Tibial artery (tissue), 4 donors: ENCODE measurements at regions not wholly inside any gene's neighbourhood (a gene's known extent, or its start where the extent isn't known, plus 50 kb on each side); places are given as distances from the start of the nearest gene placed in this dataset.

Experiments used
- DNase-seq, 2 donors: peaks; one replicate each; pipeline ENCODE4 v3.0.0-alpha.2; 2019
- H3K27ac ChIP-seq, 2 donors: fragments of 200-600 bp; sonication (generic) in 1 of 2; 1 replicate in 1 of 2; 2 replicates in 1 of 2; pipeline ENCODE4 v1.5.1; 2018 to 2019; ENCODE audit warnings: mild to moderate bottlenecking in 1 of 2
- H3K27me3 ChIP-seq, 2 donors: fragments of 200-600 bp; sonication (generic) in 1 of 2; one replicate each; pipeline versions ENCODE4 v1.5.1 to v1.6.0; 2016 to 2019
- H3K36me3 ChIP-seq, 3 donors: fragments of 200-600 bp; sonication (generic) in 2 of 3; one replicate each; pipeline ENCODE4 v1.5.1; 2016 to 2019; ENCODE audit warnings: mild to moderate bottlenecking in 2 of 3
- H3K4me1 ChIP-seq, 4 donors: fragments of 200-600 bp; sonication (generic) in 2 of 4; 1 replicate in 3 of 4; 2 replicates in 1 of 4; pipeline ENCODE4 v1.5.1; 2016 to 2019
- H3K4me3 ChIP-seq, 2 donors: fragments of 200-600 bp; sonication (generic) in 1 of 2; 1 replicate in 1 of 2; 2 replicates in 1 of 2; pipeline ENCODE4 v1.5.1; 2018 to 2019; ENCODE audit warnings: mild to moderate bottlenecking in 2 of 2
- H3K9me3 ChIP-seq, 3 donors: fragments of 200-600 bp; sonication (generic) in 1 of 3; one replicate each; pipeline ENCODE4 v1.5.1; 2016 to 2019
- CTCF ChIP-seq, 2 experiments: fragments of 200-600 bp in 1 of 2; fragments of 450-650 bp in 1 of 2; IDR thresholded peaks; one replicate each; pipeline ENCODE4 v1.5.1; 2017 to 2019; ENCODE audit warnings: antibody characterized with exemption in 2 of 2, mild to moderate bottlenecking in 1 of 2, moderate library complexity in 1 of 2
- intact Hi-C: fragments of 100-400 bp; cut with DNase I; formaldehyde crosslinking; loops from one replicate; pipeline ENCODE4 v1.15.0; 2023; ENCODE audit warnings: low total_unique reads

GRCh38 chr5:118174671-118175070 lies 813.7 kb downstream of the DTWD2 start:
- intact Hi-C loops, result no loop called here
- Histone ChIP-seq H3K27ac (no peak overlapping the region), H3K4me3 (no peak overlapping the region), H3K9me3 (no peaks in the 10 kb centered on the region), H3K4me1 (no peaks in the 10 kb centered on the region), H3K36me3 (no peaks in the 10 kb centered on the region), H3K27me3 (no peaks in the 10 kb centered on the region)
- no peak for DNase-seq
- no peak for TF ChIP-seq CTCF (IDR thresholded peaks at IDR 0.05)

GRCh38 chr5:118173340-118173739 lies 815.0 kb downstream of the DTWD2 start:
- TF ChIP-seq CTCF (IDR thresholded peaks at IDR 0.05), result no peak
- intact Hi-C loops, result no loop called here
- DNase-seq, result no peak
- H3K27ac ChIP-seq, result no peak overlapping the region
- H3K36me3 ChIP-seq, result no peaks in the 10 kb centered on the region
- no peaks in the 10 kb centered on the region for H3K4me1 ChIP-seq
- no peaks in the 10 kb centered on the region for H3K27me3 ChIP-seq
- no peak overlapping the region for H3K4me3 ChIP-seq
- H3K9me3 ChIP-seq, result no peaks in the 10 kb centered on the region

GRCh38 chr5:118165619-118166018 lies 822.7 kb downstream of the DTWD2 start:
- Histone ChIP-seq H3K4me1 (no peaks in the 10 kb centered on the region), H3K4me3 (no peak overlapping the region), H3K36me3 (no peaks in the 10 kb centered on the region), H3K9me3 (no peaks in the 10 kb centered on the region), H3K27me3 (no peaks in the 10 kb centered on the region), H3K27ac (no peak overlapping the region)
- intact Hi-C loops, result no loop called here
- DNase-seq, result no peak
- TF ChIP-seq CTCF (IDR thresholded peaks at IDR 0.05), result no peak

GRCh38 chr5:118156181-118156580 lies 832.2 kb downstream of the DTWD2 start:
- Histone ChIP-seq H3K4me3 (no peak overlapping the region), H3K4me1 (no peaks in the 10 kb centered on the region), H3K27me3 (no peaks in the 10 kb centered on the region), H3K9me3 (no peaks in the 10 kb centered on the region), H3K27ac (no peak overlapping the region), H3K36me3 (no peaks in the 10 kb centered on the region)
- no peak for TF ChIP-seq CTCF (IDR thresholded peaks at IDR 0.05)
- intact Hi-C loops, result no loop called here
- DNase-seq, result no peak

- H3K27ac ChIP-seq, result no peak overlapping the region
- no peaks in the 10 kb centered on the region for H3K4me1 ChIP-seq
- intact Hi-C loops, result no loop called here
- H3K4me3 ChIP-seq, result no peak overlapping the region
- no peaks in the 10 kb centered on the region for H3K9me3 ChIP-seq
- no peak for DNase-seq
- H3K27me3 ChIP-seq, result no peaks in the 10 kb centered on the region
- no peak for TF ChIP-seq CTCF (IDR thresholded peaks at IDR 0.05)
- H3K36me3 ChIP-seq, result no peaks in the 10 kb centered on the region
These were observed 841.5 kb downstream of the DTWD2 start for GRCh38 chr5:118146824-118147223.

- H3K27ac ChIP-seq, result no peak overlapping the region
- TF ChIP-seq CTCF (IDR thresholded peaks at IDR 0.05), result no peak
- no peaks in the 10 kb centered on the region for H3K27me3 ChIP-seq
- intact Hi-C loops, result no loop called here
- no peak overlapping the region for H3K4me3 ChIP-seq
- no peaks in the 10 kb centered on the region for H3K36me3 ChIP-seq
- DNase-seq, result no peak
- H3K9me3 ChIP-seq, result no peaks in the 10 kb centered on the region
- no peaks in the 10 kb centered on the region for H3K4me1 ChIP-seq
These were observed 843.8 kb downstream of the DTWD2 start for GRCh38 chr5:118144540-118144939.
